H9 (cell line): ENCODE measurements at regions not wholly inside any gene's neighbourhood (a gene's known extent, or its start where the extent isn't known, plus 50 kb on each side); places are given as distances from the start of the nearest gene placed in this dataset.

ENCODE experiments used
- DNase-seq: peaks from one replicate; pipeline ENCODE4 v3.0.0-alpha.2; 2017
- H2AFZ ChIP-seq: one replicate; pipeline ENCODE4 v1.6.1; 2013; ENCODE audit warnings: mild to moderate bottlenecking, low read length, control low read depth, moderate library complexity
- H2AK5ac ChIP-seq: 2 replicates; pipeline ENCODE4 v1.6.1; 2013; ENCODE audit warnings: low read length, control low read depth, mixed read lengths; ENCODE audit not compliant: insufficient read length
- H2BK120ac ChIP-seq: one replicate; pipeline ENCODE4 v1.6.1; 2013; ENCODE audit warnings: low read depth, mild to moderate bottlenecking, low read length, control low read depth, inconsistent platforms; ENCODE audit not compliant: poor library complexity, severe bottlenecking
- H2BK12ac ChIP-seq: 2 replicates; pipeline ENCODE4 v1.6.1; 2013; ENCODE audit warnings: low read length, control low read depth, mixed read lengths, low read depth; ENCODE audit not compliant: insufficient read length
- H2BK15ac ChIP-seq: 2 replicates; pipeline ENCODE4 v1.6.1; 2013; ENCODE audit warnings: low read depth, low read length, control low read depth
- H2BK20ac ChIP-seq: one replicate; pipeline ENCODE4 v1.6.1; 2013; ENCODE audit warnings: low read depth, mild to moderate bottlenecking, low read length, control low read depth, inconsistent platforms; ENCODE audit not compliant: poor library complexity, severe bottlenecking
- H2BK5ac ChIP-seq: 2 replicates; pipeline ENCODE4 v1.6.1; 2013; ENCODE audit warnings: low read length, control low read depth, mixed read lengths; ENCODE audit not compliant: insufficient read length
- H3K14ac ChIP-seq: 2 replicates; pipeline ENCODE4 v1.6.1; 2013; ENCODE audit warnings: low read length, control low read depth; ENCODE audit not compliant: insufficient read depth
- H3K18ac ChIP-seq: 2 replicates; pipeline ENCODE4 v1.6.1; 2013; ENCODE audit warnings: low read depth, mild to moderate bottlenecking, mixed read lengths, low read length, control low read depth; ENCODE audit not compliant: insufficient read length
- H3K23ac ChIP-seq: 2 replicates; pipeline ENCODE4 v1.6.1; 2013; ENCODE audit warnings: low read length, control low read depth, mixed read lengths, low read depth; ENCODE audit not compliant: insufficient read length
- H3K23me2 ChIP-seq: 2 replicates; pipeline ENCODE4 v1.6.1; 2013; ENCODE audit warnings: low read depth, mild to moderate bottlenecking, mixed read lengths, low read length, control low read depth; ENCODE audit not compliant: insufficient read length, poor library complexity, severe bottlenecking
- H3K27ac ChIP-seq: 2 replicates; pipeline ENCODE4 v1.5.1; 2013; ENCODE audit warnings: low read length, control low read depth, mixed read lengths, low read depth; ENCODE audit not compliant: insufficient read length
- H3K27me3 ChIP-seq: 2 replicates; pipeline ENCODE4 v1.6.1; 2013; ENCODE audit warnings: low read length, control low read depth, inconsistent platforms; ENCODE audit not compliant: insufficient read depth
- H3K4ac ChIP-seq: 2 replicates; pipeline ENCODE4 v1.6.1; 2013; ENCODE audit warnings: low read depth, mild to moderate bottlenecking, control low read depth, inconsistent platforms, low read length, moderate library complexity
- H3K4me1 ChIP-seq: 2 replicates; pipeline ENCODE4 v1.6.1; 2013; ENCODE audit warnings: low read length, control low read depth, inconsistent platforms; ENCODE audit not compliant: insufficient read depth
- H3K4me2 ChIP-seq: 2 replicates; pipeline ENCODE4 v1.6.1; 2013; ENCODE audit warnings: low read length, control low read depth, mixed read lengths; ENCODE audit not compliant: insufficient read length, insufficient read depth
- H3K56ac ChIP-seq: 2 replicates; pipeline ENCODE4 v1.6.1; 2013; ENCODE audit warnings: low read depth, mild to moderate bottlenecking, mixed read lengths, low read length, control low read depth; ENCODE audit not compliant: insufficient read length
- H3K79me1 ChIP-seq: 2 replicates; pipeline ENCODE4 v1.6.1; 2013; ENCODE audit warnings: low read depth, mild to moderate bottlenecking, moderate library complexity, low read length, control low read depth, inconsistent platforms; ENCODE audit not compliant: insufficient read depth, poor library complexity, severe bottlenecking
- H3K79me2 ChIP-seq: 2 replicates; pipeline ENCODE4 v1.6.1; 2013; ENCODE audit warnings: low read length, control low read depth, inconsistent platforms; ENCODE audit not compliant: insufficient read depth
- H3K9ac ChIP-seq: 2 replicates; pipeline ENCODE4 v1.6.1; 2013; ENCODE audit warnings: low read length, control low read depth, mixed read lengths; ENCODE audit not compliant: insufficient read length; ENCODE audit errors: extremely low read depth
- H3K9me3 ChIP-seq: one replicate; pipeline ENCODE4 v1.6.1; 2013; ENCODE audit warnings: low read depth, low read length, inconsistent platforms; ENCODE audit not compliant: control insufficient read depth
- H3T11ph ChIP-seq: one replicate; pipeline ENCODE4 v1.6.1; 2013; ENCODE audit warnings: mild to moderate bottlenecking, low read length, control low read depth, inconsistent platforms
- H4K20me1 ChIP-seq: one replicate; pipeline ENCODE4 v1.6.1; 2013; ENCODE audit not compliant: control insufficient read depth, insufficient read length, insufficient read depth
- H4K5ac ChIP-seq: 2 replicates; pipeline ENCODE4 v1.6.1; 2013; ENCODE audit warnings: low read depth, mild to moderate bottlenecking, mixed read lengths, low read length, control low read depth; ENCODE audit not compliant: insufficient read length
- H4K8ac ChIP-seq: replicated peaks from 2 replicates; pipeline ENCODE4 v1.6.1; 2013; ENCODE audit warnings: low read length, control low read depth, mixed read lengths, low read depth; ENCODE audit not compliant: insufficient read length
- H4K91ac ChIP-seq: 2 replicates; pipeline ENCODE4 v1.6.1; 2013; ENCODE audit warnings: low read depth, mild to moderate bottlenecking, moderate library complexity, mixed read lengths, low read length, control low read depth; ENCODE audit not compliant: insufficient read length
- H3K27ac Mint-ChIP-seq, 3 experiments: 2 replicates in 2 of 3; 3 replicates in 1 of 3; pipeline ENCODE4 v1.8.0; 2020 to 2021; ENCODE audit warnings: mixed read lengths in 3 of 3, mild to moderate bottlenecking in 1 of 3, moderate library complexity in 1 of 3
- H3K27me3 Mint-ChIP-seq: 2 replicates; pipeline ENCODE4 v1.8.0; 2021; ENCODE audit warnings: low read depth, mild to moderate bottlenecking, moderate library complexity, mixed read lengths
- H3K36me3 Mint-ChIP-seq, 3 experiments: 2 replicates in 2 of 3; 3 replicates in 1 of 3; pipeline ENCODE4 v1.8.0; 2020 to 2021; ENCODE audit warnings: low read depth in 3 of 3, mixed read lengths in 3 of 3; ENCODE audit not compliant: insufficient read depth in 1 of 3
- H3K4me1 Mint-ChIP-seq, 2 experiments: 2 replicates each; pipeline ENCODE4 v1.8.0; 2020; ENCODE audit warnings: mixed read lengths in 2 of 2
- H3K4me3 Mint-ChIP-seq, 2 experiments: 2 replicates in 1 of 2; 3 replicates in 1 of 2; pipeline ENCODE4 v1.8.0; 2020 to 2021; ENCODE audit warnings: mild to moderate bottlenecking in 2 of 2, mixed read lengths in 2 of 2, moderate library complexity in 1 of 2
- H3K9me3 Mint-ChIP-seq, 2 experiments: 2 replicates in 1 of 2; 3 replicates in 1 of 2; pipeline ENCODE4 v1.8.0; 2020; ENCODE audit warnings: mild to moderate bottlenecking in 2 of 2, mixed read lengths in 2 of 2, moderate library complexity in 1 of 2
- CTCF ChIP-seq: fragments of 200-600 bp; sonication (generic); conservative IDR thresholded peaks from 3 replicates; pipeline ENCODE4 v1.8.0; 2021; ENCODE audit warnings: antibody characterized with exemption, mild to moderate bottlenecking
- WGBS: extraction: QIAGEN DNeasy Blood & Tissue Kit; methylation state at CpG from one replicate; pipeline ENCODE4 v1.1.7; 2013; ENCODE audit warnings: missing lambda C conversion rate, low lambda C conversion rate, mixed read lengths; ENCODE audit not compliant: insufficient read length; ENCODE audit errors: extremely low coverage; 5-methylcytosine and 5-hydroxymethylcytosine counted together

GRCh38 chr16:11447836-11448235, 102.6 kb downstream of the RMI2 start:
- no peaks in the 10 kb centered on the region for H3K9me3 Mint-ChIP-seq

More at GRCh38 chr16:11447836-11448235, 102.6 kb downstream of the RMI2 start:
- Histone ChIP-seq H4K8ac (no peak overlapping the region), H3K4me2 (no peak overlapping the region), H4K91ac (no peak overlapping the region), H2BK20ac (no peak overlapping the region), H3K23ac (no peak overlapping the region), H3K18ac (no peak overlapping the region), H3K23me2 (no peaks in the 10 kb centered on the region), H3K9ac (no peak overlapping the region), H3K14ac (no peak overlapping the region), H2BK12ac (no peak overlapping the region), H3K9me3 (no peaks in the 10 kb centered on the region), H3K56ac (no peak overlapping the region), H2BK120ac (no peak overlapping the region), H4K5ac (no peak overlapping the region), H4K20me1 (no peaks in the 10 kb centered on the region), H3K4ac (no peak overlapping the region), H3K79me1 (no peaks in the 10 kb centered on the region), H3K4me1 (no peaks in the 10 kb centered on the region), H3K27me3 (no peaks in the 10 kb centered on the region), H3T11ph (no peak overlapping the region), H2BK15ac (no peak overlapping the region), H3K27ac (no peak overlapping the region), H3K79me2 (no peaks in the 10 kb centered on the region), H2AFZ (no peak overlapping the region), H2AK5ac (no peak overlapping the region), H2BK5ac (no peak overlapping the region)
- Mint-ChIP-seq H3K36me3 (no peaks in the 10 kb centered on the region), H3K4me1 (peaks cover 1 to 4% of the 10 kb centered on the region in 2 experiments; a peak in 3 of 4 replicates), H3K4me3 (no peak overlapping the region), H3K27me3 (peaks cover 2% of the 10 kb centered on the region; the same call in 1 of the 2 replicates), H3K27ac (no peak overlapping the region)
- DNase-seq: no peak
- no peak for TF ChIP-seq CTCF
- WGBS: no CpG with 5 or more reads among the region's 11 CpGs
